H1 (cell line): ENCODE measurements at regions not wholly inside any gene's neighbourhood (a gene's known extent, or its start where the extent isn't known, plus 50 kb on each side); places are given as distances from the start of the nearest gene placed in this dataset.

Source experiments
- CBX5 ChIP-seq: fragments of 300-800, 300-1000 bp; sonication (generic); IDR thresholded peaks from 2 replicates; pipeline ENCODE4 v1.7.1; 2016; ENCODE audit warnings: antibody characterized with exemption, low read length, low read depth
- CHD7 ChIP-seq: fragments of 300-600 bp; sonication (generic); IDR thresholded peaks from 2 replicates; pipeline ENCODE4 v1.7.1; 2012; ENCODE audit warnings: low read length, moderate library complexity, mild to moderate bottlenecking, inconsistent platforms; ENCODE audit not compliant: insufficient replicate concordance
- GABPA ChIP-seq: IDR thresholded peaks from 2 replicates; pipeline ENCODE4 v1.6.1; 2011; ENCODE audit warnings: mild to moderate bottlenecking, low read length, moderate library complexity, borderline replicate concordance; ENCODE audit not compliant: insufficient read depth
- GTF2F1 ChIP-seq: IDR thresholded peaks from 2 replicates; pipeline ENCODE4 v1.6.1; 2012; ENCODE audit warnings: low read depth, low read length, improper control_type of control experiment, borderline replicate concordance
- JUN ChIP-seq: IDR thresholded peaks from 2 replicates; pipeline ENCODE4 v1.6.1; 2011; ENCODE audit warnings: low read depth, mild to moderate bottlenecking, improper control_type of control experiment, low read length
- KDM1A ChIP-seq: fragments of 200-600, 300-600 bp; sonication (generic); IDR thresholded peaks from 2 replicates; pipeline ENCODE4 v1.7.1; 2016; ENCODE audit warnings: mild to moderate bottlenecking, low read length, borderline replicate concordance
- SIN3A ChIP-seq, 2 experiments: IDR thresholded peaks in 1 of 2; conservative IDR thresholded peaks in 1 of 2; 2 replicates each; pipeline ENCODE4 v1.6.1; 2011 to 2012; ENCODE audit warnings: low read length in 2 of 2, improper control_type of control experiment in 1 of 2, low read depth in 1 of 2, mild to moderate bottlenecking in 1 of 2
- SUZ12 ChIP-seq: fragments of 200-600 bp; sonication (generic); IDR thresholded peaks from 2 replicates; pipeline ENCODE4 v1.6.1; 2012; ENCODE audit warnings: mild to moderate bottlenecking, inconsistent platforms, low read length, moderate library complexity, mixed read lengths
- ZNF274 ChIP-seq: IDR thresholded peaks from 2 replicates; pipeline ENCODE4 v1.7.0; 2012; ENCODE audit warnings: low read length, borderline replicate concordance; ENCODE audit errors: extremely low read depth

DNA sequence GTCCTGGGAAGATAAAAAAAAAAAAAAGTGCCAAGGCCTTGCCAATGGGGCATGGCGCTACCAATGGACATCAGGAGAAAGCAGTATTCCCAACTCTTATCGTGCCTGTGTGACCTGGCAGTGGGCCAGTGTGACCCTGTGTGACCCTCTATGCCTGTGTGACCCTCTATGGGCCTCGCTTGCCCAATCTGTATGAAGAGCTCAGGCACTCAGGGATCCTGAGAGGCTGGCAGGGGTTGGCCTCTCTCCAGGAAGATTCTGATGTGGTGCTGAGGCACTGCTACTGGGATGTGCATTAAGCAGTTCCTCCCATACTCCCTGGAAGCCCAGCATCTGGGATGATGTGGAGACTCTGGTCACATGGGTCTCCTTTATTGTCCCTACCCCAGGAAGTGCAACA, 179.2 kb downstream of the MACROH2A1 start (continued):
- no peak for TF ChIP-seq CHD7
- TF ChIP-seq CBX5 = no peak
- no peak for TF ChIP-seq SUZ12
- TF ChIP-seq GABPA = no peak
- no peak for TF ChIP-seq JUN
- TF ChIP-seq ZNF274 = no peak
- TF ChIP-seq KDM1A = no peak
- no peak for TF ChIP-seq GTF2F1
- TF ChIP-seq SIN3A (conservative IDR thresholded peaks at IDR 0.05 in 1 of 2, IDR thresholded peaks at IDR 0.05 in 1 of 2; ENCODE audit: low read depth in 1 of 2, low read length in 2 of 2) = no peak
